ENCODE measurements at regions not wholly inside any gene's neighbourhood (a gene's known extent, or its start where the extent isn't known, plus 50 kb on each side); places are given as distances from the start of the nearest gene placed in this dataset.
A peak's percentile ranks its signal among the peaks of the same experiment; 100 is the strongest.
"Not testable (repeated sequence)": the region's sequence is repeated elsewhere in the genome, so short reads cannot be mapped to it uniquely, and the experiment has no call there.

GRCh38 chr3:82114589-82114988 lies 353.1 kb upstream of the GBE1 start:
- TF ChIP-seq CTCF (IDR thresholded peaks at IDR 0.05; ENCODE audit: control insufficient read depth, insufficient read depth, low read depth, low read length, missing control alignments), result no peak
- H3K4me3 ChIP-seq (ENCODE audit: control insufficient read depth, low read depth, low read length), result no peak overlapping the region

GRCh38 chr3:82110721-82111120 lies 349.3 kb upstream of the GBE1 start:
- DNase-seq (ENCODE audit: low read depth); H3K4me3 ChIP-seq (ENCODE audit: control insufficient read depth, low read depth, low read length): not testable (repeated sequence)

More at GRCh38 chr3:82114589-82114988, 353.1 kb upstream of the GBE1 start:
- no peak for DNase-seq (ENCODE audit: low read depth)

GRCh38 chr3:82103241-82103640 lies 341.8 kb upstream of the GBE1 start:
- no peak for DNase-seq (ENCODE audit: low read depth)
- TF ChIP-seq CTCF (IDR thresholded peaks at IDR 0.05; ENCODE audit: control insufficient read depth, insufficient read depth, low read depth, low read length, missing control alignments), result no peak
- no peak overlapping the region for H3K4me3 ChIP-seq (ENCODE audit: control insufficient read depth, low read depth, low read length)

GRCh38 chr3:82100378-82100777 lies 338.9 kb upstream of the GBE1 start:
- TF ChIP-seq CTCF (IDR thresholded peaks at IDR 0.05; ENCODE audit: control insufficient read depth, insufficient read depth, low read depth, low read length, missing control alignments), result no peak
- no peak for DNase-seq (ENCODE audit: low read depth)
- no peak overlapping the region for H3K4me3 ChIP-seq (ENCODE audit: control insufficient read depth, low read depth, low read length)

GRCh38 chr3:82093641-82094040 lies 332.2 kb upstream of the GBE1 start:
- DNase-seq (ENCODE audit: low read depth), result no peak
- no peak overlapping the region for H3K4me3 ChIP-seq (ENCODE audit: control insufficient read depth, low read depth, low read length)
- no peak for TF ChIP-seq CTCF (IDR thresholded peaks at IDR 0.05; ENCODE audit: control insufficient read depth, insufficient read depth, low read depth, low read length, missing control alignments)

- H3K4me3 ChIP-seq (ENCODE audit: control insufficient read depth, low read depth, low read length), result no peak overlapping the region
- TF ChIP-seq CTCF (IDR thresholded peaks at IDR 0.05; ENCODE audit: control insufficient read depth, insufficient read depth, low read depth, low read length, missing control alignments), result no peak
- DNase-seq (ENCODE audit: low read depth), result no peak
Observed at GRCh38 chr3:82088749-82089148, 327.3 kb upstream of the GBE1 start.

- DNase-seq (ENCODE audit: low read depth), result peak; percentile 61
- H3K4me3 ChIP-seq (ENCODE audit: control insufficient read depth, low read depth, low read length), result no peak overlapping the region
- TF ChIP-seq CTCF (IDR thresholded peaks at IDR 0.05; ENCODE audit: control insufficient read depth, insufficient read depth, low read depth, low read length, missing control alignments), result no peak
Observed at GRCh38 chr3:82087958-82088357, 326.5 kb upstream of the GBE1 start.
